OCI-LY7 (cell line): ENCODE measurements at regions not wholly inside any gene's neighbourhood (a gene's known extent, or its start where the extent isn't known, plus 50 kb on each side); places are given as distances from the start of the nearest gene placed in this dataset.

Source experiments
- BruUV-seq: library from RNA; stranded (reverse); fragments of 400-500 nt; replicated peaks from 2 replicates; lab custom pipeline; 2021; lab: Mats Ljungman, UMichigan
- CTCF ChIA-PET: fragments of 300-600 bp; sonication (Branson Sonifier 250); formaldehyde crosslinking; loops from one replicate; lab custom pipeline; 2022; ENCODE audit warnings: antibody characterized with exemption; ENCODE audit not compliant: unreplicated experiment; lab: Charles Lee
- POLR2A ChIA-PET: fragments of 300-600 bp; sonication (Branson Sonifier 250); formaldehyde crosslinking; loops from one replicate; lab custom pipeline; 2022; ENCODE audit warnings: antibody characterized with exemption; lab: Charles Lee
- DNase-seq: peaks from one replicate; pipeline ENCODE4 v3.0.0-alpha.2; 2015; ENCODE audit warnings: low spot score
- H2AFZ ChIP-seq: fragments of 200-600 bp; sonication (generic), shearing (Covaris generic); 2 replicates; pipeline ENCODE4 v1.6.1; 2014; ENCODE audit warnings: mild to moderate bottlenecking, antibody characterized with exemption, low read length, moderate library complexity
- H3K27ac ChIP-seq: fragments of 200-600 bp; sonication (generic); 2 replicates; pipeline ENCODE4 v1.5.1; 2014; ENCODE audit warnings: mixed run types, low read depth, mild to moderate bottlenecking, moderate library complexity, low read length, inconsistent platforms; ENCODE audit not compliant: poor library complexity, severe bottlenecking
- H3K36me3 ChIP-seq: fragments of 200-600 bp; sonication (generic); 2 replicates; pipeline ENCODE4 v1.6.1; 2014; ENCODE audit warnings: mild to moderate bottlenecking, antibody characterized with exemption, low read length, moderate library complexity, mixed read lengths; ENCODE audit not compliant: insufficient read depth
- H3K4me1 ChIP-seq: fragments of 200-600 bp; sonication (generic); 2 replicates; pipeline ENCODE4 v1.5.1; 2014; ENCODE audit warnings: mild to moderate bottlenecking, low read length; ENCODE audit not compliant: insufficient read depth, poor library complexity, severe bottlenecking
- H3K4me2 ChIP-seq: fragments of 200-600 bp; sonication (generic); 2 replicates; pipeline ENCODE4 v1.6.1; 2014; ENCODE audit warnings: mild to moderate bottlenecking, low read length
- H3K4me3 ChIP-seq: fragments of 200-600 bp; sonication (generic); 2 replicates; pipeline ENCODE4 v1.5.1; 2014; ENCODE audit warnings: mild to moderate bottlenecking, low read depth, low read length; ENCODE audit not compliant: poor library complexity, severe bottlenecking
- H3K79me2 ChIP-seq: fragments of 200-600 bp; sonication (generic); 2 replicates; pipeline ENCODE4 v1.6.1; 2016; ENCODE audit warnings: low read depth, mild to moderate bottlenecking, low read length, moderate library complexity, mixed read lengths; ENCODE audit not compliant: insufficient read depth
- H3K9me2 ChIP-seq: fragments of 200-600 bp; sonication (generic); 2 replicates; pipeline ENCODE4 v1.6.1; 2016; ENCODE audit warnings: mild to moderate bottlenecking, low read length, mixed read lengths; ENCODE audit not compliant: insufficient read depth
- H3K9me3 ChIP-seq: fragments of 200-600 bp; sonication (generic); 2 replicates; pipeline ENCODE4 v1.6.1; 2014; ENCODE audit warnings: mild to moderate bottlenecking, mixed run types, low read length, mixed read lengths
- H4K20me1 ChIP-seq: fragments of 200-600 bp; sonication (generic); 2 replicates; pipeline ENCODE4 v1.6.1; 2014; ENCODE audit warnings: mild to moderate bottlenecking, antibody characterized with exemption, low read length, moderate library complexity, mixed read lengths; ENCODE audit not compliant: insufficient read depth
- CTCF ChIP-seq: fragments of 200-600 bp; sonication (generic); conservative IDR thresholded peaks from 2 replicates; pipeline ENCODE4 v1.5.1; 2014; ENCODE audit warnings: mild to moderate bottlenecking, antibody characterized with exemption, low read length, moderate library complexity, mixed read lengths
- EZH2phosphoT487 ChIP-seq: fragments of 200-600 bp; sonication (generic); IDR thresholded peaks from 2 replicates; pipeline ENCODE4 v1.6.1; 2018; ENCODE audit warnings: low read depth, borderline replicate concordance, mild to moderate bottlenecking, mixed run types, antibody characterized with exemption, low read length, moderate library complexity, mixed read lengths
- intact Hi-C: fragments of 100-400 bp; cut with micrococcal nuclease; formaldehyde crosslinking; loops from one replicate; pipeline ENCODE4 v1.10.0; 2022; ENCODE audit not compliant: unreplicated experiment

DNA sequence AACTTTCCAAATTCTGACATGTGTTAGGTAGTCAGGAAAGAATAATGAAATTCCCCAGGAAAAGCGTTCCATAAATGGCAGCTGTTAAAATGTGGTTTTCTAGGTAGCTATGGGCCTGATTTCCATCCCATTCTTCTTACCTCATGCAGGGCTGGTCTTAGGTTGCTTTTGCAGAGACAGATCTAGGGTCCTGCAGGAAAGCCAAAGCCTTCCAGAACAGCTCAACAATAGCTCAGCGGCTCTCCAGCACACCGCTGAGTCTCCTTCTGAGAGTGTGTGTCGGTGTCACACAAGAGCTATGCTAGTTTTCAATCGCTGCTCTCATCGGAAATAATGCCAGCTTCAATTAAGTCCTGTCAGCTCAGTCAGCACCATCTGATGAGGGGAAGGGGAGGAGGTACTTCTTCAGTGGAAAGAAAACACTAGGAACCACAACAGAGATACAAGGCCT is 106.7 kb downstream of the TMEM30B start:
- TF ChIP-seq EZH2phosphoT487 (no peak), CTCF (no peak)
- Histone ChIP-seq H2AFZ (no peak overlapping the region), H3K4me2 (no peak overlapping the region), H4K20me1 (no peaks in the 10 kb centered on the region), H3K4me1 (no peaks in the 10 kb centered on the region), H3K79me2 (no peaks in the 10 kb centered on the region), H3K9me3 (no peaks in the 10 kb centered on the region), H3K27ac (no peak overlapping the region), H3K4me3 (no peak overlapping the region), H3K36me3 (no peaks in the 10 kb centered on the region), H3K9me2 (no peaks in the 10 kb centered on the region)
- no TSS peak for BruUV-seq
- DNase-seq: no peak
- ChIA-PET POLR2A (interaction anchor here (0.7 to 1.0 kb wide), 3 partner anchors 10 to 140 kb away, joined by 3 to 6 read pairs (median 3); no protein-coding TSS in a partner anchor), CTCF (no interaction called here)
- intact Hi-C loops: no loop called here

- TF ChIP-seq EZH2phosphoT487 (no peak), CTCF (no peak)
- Histone ChIP-seq H3K9me3 (no peaks in the 10 kb centered on the region), H3K79me2 (no peaks in the 10 kb centered on the region), H3K4me3 (no peak overlapping the region), H3K4me1 (no peaks in the 10 kb centered on the region), H3K27ac (no peak overlapping the region), H3K4me2 (no peak overlapping the region), H2AFZ (no peak overlapping the region), H3K9me2 (no peaks in the 10 kb centered on the region), H3K36me3 (no peaks in the 10 kb centered on the region), H4K20me1 (no peaks in the 10 kb centered on the region)
- intact Hi-C loops: no loop called here
- DNase-seq: no peak
- BruUV-seq: no TSS peak
- ChIA-PET POLR2A (no interaction called here), CTCF (no interaction called here)
Measured at GRCh38 chr14:61171727-61172126, 109.4 kb downstream of the TMEM30B start.

GRCh38 chr14:61168141-61168540 is 113.0 kb downstream of the TMEM30B start:
- no peaks in the 10 kb centered on the region for H3K79me2 ChIP-seq
- no TSS peak for BruUV-seq
- no peaks in the 10 kb centered on the region for H3K36me3 ChIP-seq
- no peaks in the 10 kb centered on the region for H3K9me3 ChIP-seq
- H3K27ac ChIP-seq: no peak overlapping the region
- H3K4me2 ChIP-seq: no peak overlapping the region
- no peak overlapping the region for H2AFZ ChIP-seq
- ChIA-PET POLR2A (interaction anchor here (0.7 kb wide), 1 partner anchor 601 kb away, joined by 4 read pairs; no protein-coding TSS in a partner anchor), CTCF (no interaction called here)
- TF ChIP-seq CTCF (no peak), EZH2phosphoT487 (no peak)
- H4K20me1 ChIP-seq: no peaks in the 10 kb centered on the region
- DNase-seq: no peak
- no peak overlapping the region for H3K4me3 ChIP-seq
- no peaks in the 10 kb centered on the region for H3K9me2 ChIP-seq
- no peaks in the 10 kb centered on the region for H3K4me1 ChIP-seq
- intact Hi-C loops: no loop called here
